GM19351 (cell line): ENCODE measurements at regions not wholly inside any gene's neighbourhood (a gene's known extent, or its start where the extent isn't known, plus 50 kb on each side); places are given as distances from the start of the nearest gene placed in this dataset.
A peak's percentile ranks its signal among the peaks of the same experiment; 100 is the strongest.

Source experiments
- ATAC-seq: cut with Tn5 transposase; IDR thresholded peaks from one replicate; pipeline ENCODE4 v1.9.1; 2021; ENCODE audit warnings: mild to moderate bottlenecking, moderate library complexity; ENCODE audit not compliant: unreplicated experiment

DNA sequence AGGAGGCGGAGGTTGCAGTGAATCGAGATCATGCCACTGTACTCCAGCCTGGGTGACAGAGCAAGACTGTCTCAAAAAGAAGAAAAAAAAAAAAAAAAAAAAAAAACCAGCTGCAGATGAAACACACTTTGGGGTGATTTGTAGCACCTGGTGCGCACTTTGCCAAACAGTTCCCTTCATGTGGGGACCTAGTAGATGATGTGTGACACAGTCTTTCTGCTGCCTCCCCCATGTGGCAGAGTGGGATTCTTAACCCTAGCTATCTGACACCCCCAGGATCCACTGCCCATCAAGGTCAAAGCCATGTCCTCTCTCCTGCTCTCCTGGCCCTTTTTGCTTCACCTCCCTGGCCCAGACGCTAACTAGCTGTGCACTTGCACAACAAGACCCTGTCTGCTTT is 52.1 kb upstream of the PDZD8 start:
- ATAC-seq: no peak

DNA sequence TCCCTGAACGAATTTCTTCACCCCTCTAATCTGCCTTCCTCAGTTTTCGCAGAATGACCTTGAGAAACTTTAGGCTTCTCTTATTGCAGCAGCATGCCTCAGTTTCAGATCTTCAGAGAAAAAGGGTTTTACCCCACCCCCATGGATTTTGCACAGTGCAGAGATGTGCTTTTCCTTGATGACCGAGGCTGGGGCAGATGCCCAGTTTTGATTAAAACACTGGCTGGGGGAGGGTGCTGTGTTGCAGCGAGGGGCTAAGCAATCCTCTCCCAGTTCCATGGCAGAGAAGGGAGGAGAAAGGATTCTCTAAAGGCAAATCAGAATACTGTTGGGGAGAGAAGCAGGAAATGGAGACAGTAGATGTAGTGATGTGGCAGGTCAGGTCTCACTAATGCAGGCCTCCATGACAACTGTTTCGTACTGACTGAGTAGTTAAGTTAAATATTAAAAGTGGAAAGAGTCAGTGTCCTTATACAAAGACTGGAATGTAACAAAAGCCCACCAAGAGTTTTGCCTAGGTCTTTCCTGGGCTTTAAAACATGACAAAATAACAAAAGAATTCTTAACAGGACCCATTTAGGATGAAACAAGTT is 50.8 kb upstream of the PDZD8 start:
- ATAC-seq: peak; percentile 50

GRCh38 chr10:117424883-117425649 is 49.8 kb upstream of the PDZD8 start:
- no peak for ATAC-seq
